GM23338 (cell line): ENCODE measurements at regions not wholly inside any gene's neighbourhood (a gene's known extent, or its start where the extent isn't known, plus 50 kb on each side); places are given as distances from the start of the nearest gene placed in this dataset.

Experiments used
- ATAC-seq: fragments of 200-7000 bp; cut with Tn5 transposase; 3 replicates; pipeline ENCODE4 v1.9.1; 2020
- DNase-seq: peaks from one replicate; pipeline ENCODE4 v3.0.0-alpha.2; 2015; ENCODE audit warnings: low spot score
- H2AFZ ChIP-seq: fragments of 200-600 bp; sonication (generic); 2 replicates; pipeline ENCODE4 v1.8.0; 2016; ENCODE audit warnings: antibody characterized with exemption, mild to moderate bottlenecking, moderate library complexity
- H3F3A ChIP-seq: fragments of 200-600 bp; sonication (generic); replicated peaks from 2 replicates; pipeline ENCODE4 v1.8.0; 2017; ENCODE audit warnings: antibody characterized with exemption, mixed run types, low read depth
- H3K27ac ChIP-seq: fragments of 200-600 bp; sonication (generic); 2 replicates; pipeline ENCODE4 v1.6.1; 2016; ENCODE audit warnings: low read depth
- H3K27me3 ChIP-seq: fragments of 200-600 bp; sonication (generic); 2 replicates; pipeline ENCODE4 v1.8.0; 2016; ENCODE audit warnings: mild to moderate bottlenecking, mixed run types, moderate library complexity; ENCODE audit not compliant: insufficient read depth
- H3K36me3 ChIP-seq: fragments of 200-600 bp; sonication (generic); 2 replicates; pipeline ENCODE4 v1.8.0; 2016; ENCODE audit warnings: mild to moderate bottlenecking; ENCODE audit not compliant: insufficient read depth
- H3K4me1 ChIP-seq: fragments of 200-600 bp; sonication (generic); 2 replicates; pipeline ENCODE4 v1.8.0; 2016; ENCODE audit warnings: mild to moderate bottlenecking, moderate library complexity; ENCODE audit not compliant: insufficient read depth
- H3K4me2 ChIP-seq: fragments of 200-600 bp; sonication (generic); 2 replicates; pipeline ENCODE4 v1.7.1; 2017; ENCODE audit warnings: mixed run types
- H3K4me3 ChIP-seq: fragments of 200-600 bp; sonication (generic); 2 replicates; pipeline ENCODE4 v1.6.1; 2016; ENCODE audit warnings: mixed run types
- H3K79me2 ChIP-seq: fragments of 200-600 bp; sonication (generic); replicated peaks from 2 replicates; pipeline ENCODE4 v1.8.0; 2017; ENCODE audit warnings: mild to moderate bottlenecking; ENCODE audit not compliant: insufficient read depth
- H3K9me2 ChIP-seq: fragments of 200-600 bp; sonication (generic); 2 replicates; pipeline ENCODE4 v1.8.0; 2017; ENCODE audit not compliant: insufficient read depth
- H4K20me1 ChIP-seq: fragments of 200-600 bp; sonication (generic); replicated peaks from 2 replicates; pipeline ENCODE4 v1.8.0; 2017; ENCODE audit warnings: mild to moderate bottlenecking; ENCODE audit not compliant: insufficient read depth
- H3K27ac Mint-ChIP-seq: 2 replicates; pipeline ENCODE4 v1.8.0; 2020; ENCODE audit warnings: inconsistent platforms, mild to moderate bottlenecking, moderate library complexity, mixed read lengths
- H3K27me3 Mint-ChIP-seq: 3 replicates; pipeline ENCODE4 v1.8.0; 2022; ENCODE audit warnings: low read depth, mild to moderate bottlenecking, moderate library complexity, mixed read lengths, inconsistent platforms; ENCODE audit not compliant: insufficient read depth, poor library complexity
- H3K36me3 Mint-ChIP-seq: 3 replicates; pipeline ENCODE4 v1.8.0; 2021; ENCODE audit warnings: low read depth, mild to moderate bottlenecking, inconsistent platforms, moderate library complexity, mixed read lengths
- H3K4me1 Mint-ChIP-seq: 3 replicates; pipeline ENCODE4 v1.8.0; 2020; ENCODE audit warnings: mild to moderate bottlenecking, inconsistent platforms, mixed read lengths
- H3K4me3 Mint-ChIP-seq: 3 replicates; pipeline ENCODE4 v1.8.0; 2021; ENCODE audit warnings: moderate library complexity, mild to moderate bottlenecking, inconsistent platforms, mixed read lengths
- H3K9me3 Mint-ChIP-seq: 3 replicates; pipeline ENCODE4 v1.8.0; 2020; ENCODE audit warnings: moderate library complexity, mild to moderate bottlenecking, inconsistent platforms, mixed read lengths
- CREB1 ChIP-seq: fragments of 250-450 bp; sonication (Bioruptor Pico); IDR thresholded peaks from 2 replicates; pipeline ENCODE4 v1.5.0; 2020; ENCODE audit warnings: low read depth, mild to moderate bottlenecking, moderate library complexity
- CTCF ChIP-seq, 2 experiments: fragments of 200-600 bp in 1 of 2; sonication (generic) in 1 of 2; conservative IDR thresholded peaks; 2 replicates each; pipeline versions ENCODE4 v1.5.1 to v1.6.1; 2016 to 2017; ENCODE audit warnings: antibody characterized with exemption in 2 of 2, low read depth in 2 of 2, mild to moderate bottlenecking in 2 of 2, moderate library complexity in 1 of 2
- ETS1 ChIP-seq: IDR thresholded peaks from 2 replicates; pipeline ENCODE4 v1.6.1; 2016; ENCODE audit warnings: antibody characterized with exemption
- EZH2 ChIP-seq: fragments of 200-600 bp; sonication (generic); IDR thresholded peaks from one replicate; pipeline ENCODE4 v1.8.0; 2017; ENCODE audit warnings: antibody characterized with exemption, mild to moderate bottlenecking, low read depth; ENCODE audit not compliant: unreplicated experiment
- EZH2phosphoT487 ChIP-seq: fragments of 200-600 bp; sonication (generic); IDR thresholded peaks from one replicate; pipeline ENCODE4 v1.8.1; 2018; ENCODE audit warnings: antibody characterized with exemption; ENCODE audit not compliant: unreplicated experiment
- POLR2AphosphoS5 ChIP-seq: IDR thresholded peaks from 2 replicates; pipeline ENCODE4 v1.6.1; 2016; ENCODE audit warnings: antibody characterized with exemption, low read depth
- REST ChIP-seq: IDR thresholded peaks from one replicate; pipeline ENCODE4 v1.6.1; 2018; ENCODE audit warnings: antibody characterized with exemption; ENCODE audit not compliant: unreplicated experiment
- STAT1 ChIP-seq: IDR thresholded peaks from one replicate; pipeline ENCODE4 v1.6.1; 2016; ENCODE audit warnings: antibody characterized with exemption; ENCODE audit not compliant: unreplicated experiment
- ZNF114 ChIP-seq: fragments of 250-450 bp; sonication (Bioruptor Pico); IDR thresholded peaks from 2 replicates; pipeline ENCODE4 v1.5.0; 2020; ENCODE audit warnings: mild to moderate bottlenecking, moderate library complexity
- ZNF331 ChIP-seq: fragments of 250-450 bp; sonication (Bioruptor Pico); IDR thresholded peaks from 2 replicates; pipeline ENCODE4 v1.5.0; 2020; ENCODE audit warnings: low read depth, mild to moderate bottlenecking, moderate library complexity

GRCh38 chr5:58393716-58394115 lies 66.2 kb downstream of the PLK2 start:
- Histone ChIP-seq H3K27me3 (no peaks in the 10 kb centered on the region), H3K9me2 (no peaks in the 10 kb centered on the region), H3K27ac (no peak overlapping the region), H3K4me2 (no peak overlapping the region), H3K4me3 (no peak overlapping the region), H3F3A (no peaks in the 10 kb centered on the region), H2AFZ (no peak overlapping the region; the same call in 1 of the 2 replicates), H3K4me1 (peaks cover 12% of the 10 kb centered on the region), H3K36me3 (no peaks in the 10 kb centered on the region), H3K79me2 (no peaks in the 10 kb centered on the region), H4K20me1 (no peaks in the 10 kb centered on the region)
- Mint-ChIP-seq H3K9me3 (no peaks in the 10 kb centered on the region; the same call in 2 of the 3 replicates), H3K27me3 (no peaks in the 10 kb centered on the region), H3K27ac (no peak overlapping the region), H3K4me1 (peaks cover 17% of the 10 kb centered on the region), H3K4me3 (no peak overlapping the region), H3K36me3 (no peaks in the 10 kb centered on the region)
- TF ChIP-seq REST (no peak), EZH2phosphoT487 (no peak), CREB1 (no peak), ZNF114 (no peak), EZH2 (no peak), ETS1 (no peak), CTCF (conservative IDR thresholded peaks at IDR 0.05; ENCODE audit: low read depth in 2 of 2) (no peak)
- DNase-seq (no peak), ATAC-seq (no peak)

- Histone ChIP-seq H3K9me2 (no peaks in the 10 kb centered on the region), H3K79me2 (no peaks in the 10 kb centered on the region), H3K4me1 (peaks cover 12% of the 10 kb centered on the region), H3K36me3 (no peaks in the 10 kb centered on the region), H3K4me2 (no peak overlapping the region), H3F3A (no peaks in the 10 kb centered on the region), H3K27ac (no peak overlapping the region), H3K27me3 (no peaks in the 10 kb centered on the region), H3K4me3 (no peak overlapping the region), H4K20me1 (no peaks in the 10 kb centered on the region), H2AFZ (no peak overlapping the region)
- no peak for DNase-seq
- H3K27me3 Mint-ChIP-seq: no peaks in the 10 kb centered on the region
- H3K4me1 Mint-ChIP-seq: peaks cover 17% of the 10 kb centered on the region
- H3K4me3 Mint-ChIP-seq: no peak overlapping the region
- H3K27ac Mint-ChIP-seq: no peak overlapping the region
- no peaks in the 10 kb centered on the region for H3K36me3 Mint-ChIP-seq
- no peaks in the 10 kb centered on the region; the same call in 2 of the 3 replicates for H3K9me3 Mint-ChIP-seq
- ATAC-seq: no peak; the same call in 1 of the 3 replicates
- TF ChIP-seq REST: no peak
- TF ChIP-seq ZNF114: no peak
- TF ChIP-seq CTCF (conservative IDR thresholded peaks at IDR 0.05; ENCODE audit: low read depth in 2 of 2): no peak
- no peak for TF ChIP-seq EZH2phosphoT487
- TF ChIP-seq ETS1: no peak
- TF ChIP-seq POLR2AphosphoS5: no peak
- no peak for TF ChIP-seq ZNF331 (CRISPR knock-in tag)
- no peak for TF ChIP-seq STAT1
- no peak for TF ChIP-seq CREB1
Measured at GRCh38 chr5:58392496-58392895, 67.4 kb downstream of the PLK2 start.
